Vagina (tissue), 2 donors: ENCODE measurements at regions not wholly inside any gene's neighbourhood (a gene's known extent, or its start where the extent isn't known, plus 50 kb on each side); places are given as distances from the start of the nearest gene placed in this dataset.

Source experiments
- CTCF ChIP-seq, 3 experiments: fragments of 450-650 bp in 2 of 3; fragments of 200-600 bp in 1 of 3; sonication (generic) in 1 of 3; IDR thresholded peaks; one replicate each; pipeline ENCODE4 v1.5.1; 2017 to 2019; ENCODE audit warnings: antibody characterized with exemption in 3 of 3, mild to moderate bottlenecking in 2 of 3, moderate library complexity in 2 of 3
- POLR2A ChIP-seq, 2 donors: fragments of 450-650 bp; IDR thresholded peaks; one replicate each; pipeline ENCODE4 v1.6.1; 2017; ENCODE audit warnings: antibody characterized with exemption in 2 of 2, mild to moderate bottlenecking in 2 of 2, moderate library complexity in 2 of 2

GRCh38 chr17:64774888-64775540 lies 112.9 kb upstream of the SMURF2 start:
- TF ChIP-seq CTCF (IDR thresholded peaks at IDR 0.05) (no peak), POLR2A (IDR thresholded peaks at IDR 0.05) (no peak)
